ENCODE measurements at regions not wholly inside any gene's neighbourhood (a gene's known extent, or its start where the extent isn't known, plus 50 kb on each side); places are given as distances from the start of the nearest gene placed in this dataset.

- TF ChIP-seq CTCF (IDR thresholded peaks at IDR 0.05; ENCODE audit: insufficient read depth, low read depth, low read length) (no peak), EZH2 (IDR thresholded peaks at IDR 0.05; ENCODE audit: insufficient read depth, low read length) (no peak)
These were observed 263.3 kb upstream of the ADAMTS16 start for GRCh38 chr5:4876804-4877203.
